SK-N-MC (cell line): ENCODE measurements at regions not wholly inside any gene's neighbourhood (a gene's known extent, or its start where the extent isn't known, plus 50 kb on each side); places are given as distances from the start of the nearest gene placed in this dataset.

ENCODE experiments used
- EZH2 ChIP-seq: fragments of 200-600 bp; sonication (generic); IDR thresholded peaks from one replicate; pipeline ENCODE4 v1.6.1; 2017; ENCODE audit warnings: antibody characterized with exemption
- FOXP2 ChIP-seq: optimal IDR thresholded peaks from 2 replicates; pipeline ENCODE3; 2011; ENCODE audit warnings: mild to moderate bottlenecking, moderate library complexity; ENCODE audit not compliant: insufficient read depth; ENCODE audit errors: extremely low read length, control extremely low read depth
- POLR2AphosphoS5 ChIP-seq: IDR thresholded peaks from 2 replicates; pipeline ENCODE4 v1.6.1; 2012; ENCODE audit warnings: mild to moderate bottlenecking, low read depth, low read length, borderline replicate concordance

DNA sequence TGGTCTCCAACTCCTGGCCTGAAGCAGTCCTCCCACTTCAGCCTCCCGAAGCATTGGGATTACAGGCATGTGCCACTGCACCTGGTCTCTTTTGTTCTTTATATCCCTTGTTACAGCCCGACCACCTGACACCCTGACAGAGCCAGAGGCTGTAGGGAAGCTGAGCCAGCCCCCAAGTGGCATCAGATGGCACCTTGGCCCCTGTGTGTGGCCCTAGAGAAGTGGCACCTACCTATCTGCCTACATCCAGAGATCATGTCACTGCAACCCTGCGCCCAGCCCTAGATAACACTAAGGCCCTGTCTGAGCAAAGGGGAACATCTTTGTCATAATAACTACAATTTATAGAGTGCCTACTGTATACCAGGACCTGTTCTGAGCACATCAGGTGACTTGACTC is 235.0 kb downstream of the AACS start:
- TF ChIP-seq EZH2 (no peak), POLR2AphosphoS5 (no peak), FOXP2 (no peak)
